Panc1 (cell line): ENCODE measurements at regions not wholly inside any gene's neighbourhood (a gene's known extent, or its start where the extent isn't known, plus 50 kb on each side); places are given as distances from the start of the nearest gene placed in this dataset.

Experiments
- ATAC-seq: fragments of 200-7000 bp; cut with Tn5 transposase; 2 replicates; pipeline ENCODE4 v1.9.1; 2020; ENCODE audit warnings: mild to moderate bottlenecking, moderate library complexity
- BruUV-seq: library from RNA; stranded (reverse); fragments of 400-500 nt; replicated peaks from 2 replicates; lab custom pipeline; 2021; lab: Mats Ljungman, UMichigan
- CTCF ChIA-PET: fragments of 300-600 bp; sonication (Branson Sonifier 250); formaldehyde crosslinking; loops from one replicate; lab custom pipeline; 2022; ENCODE audit warnings: antibody characterized with exemption; lab: Charles Lee
- POLR2A ChIA-PET: fragments of 300-600 bp; sonication (Branson Sonifier 250); formaldehyde crosslinking; loops from one replicate; lab custom pipeline; 2022; ENCODE audit warnings: antibody characterized with exemption; lab: Charles Lee
- DNase-seq: peaks from one replicate; pipeline ENCODE4 v3.0.0-alpha.2; 2010; ENCODE audit warnings: low read depth, low spot score
- H3K27ac ChIP-seq: 2 replicates; pipeline ENCODE4 v1.5.1; 2011; ENCODE audit warnings: mild to moderate bottlenecking, low read length, inconsistent platforms
- H3K27me3 ChIP-seq: fragments of 200-500 bp; sonication (Bioruptor generic); 2 replicates; pipeline ENCODE4 v1.6.0; 2014; ENCODE audit warnings: low read length, inconsistent platforms; ENCODE audit not compliant: control insufficient read depth, insufficient read depth
- H3K36me3 ChIP-seq: fragments of 200-500 bp; sonication (Bioruptor generic); 2 replicates; pipeline ENCODE4 v1.5.1; 2014; ENCODE audit warnings: inconsistent platforms, mild to moderate bottlenecking, low read length, moderate library complexity; ENCODE audit not compliant: control insufficient read depth, insufficient read depth
- H3K4me1 ChIP-seq: 2 replicates; pipeline ENCODE4 v1.5.1; 2011; ENCODE audit warnings: inconsistent platforms, mild to moderate bottlenecking, low read length, moderate library complexity; ENCODE audit not compliant: control insufficient read depth, insufficient read depth
- H3K4me3 ChIP-seq, 2 experiments: 2 replicates each; pipeline ENCODE4 v1.5.1; 2011 to 2012; ENCODE audit warnings: low read depth in 2 of 2, low read length in 2 of 2, mild to moderate bottlenecking in 2 of 2, inconsistent platforms in 1 of 2, moderate library complexity in 1 of 2
- H3K9me3 ChIP-seq: fragments of 200-500 bp; sonication (Bioruptor generic); 2 replicates; pipeline ENCODE4 v1.5.1; 2014; ENCODE audit warnings: low read depth, mild to moderate bottlenecking, inconsistent platforms, low read length, moderate library complexity; ENCODE audit not compliant: control insufficient read depth, insufficient read depth
- CTCF ChIP-seq: fragments of 450-650 bp; IDR thresholded peaks from 2 replicates; pipeline ENCODE4 v1.5.1; 2017; ENCODE audit warnings: mild to moderate bottlenecking
- POLR2AphosphoS5 ChIP-seq: IDR thresholded peaks from 2 replicates; pipeline ENCODE4 v1.6.1; 2012; ENCODE audit warnings: mild to moderate bottlenecking, low read depth, low read length, moderate library complexity
- REST ChIP-seq, 2 experiments: IDR thresholded peaks; 2 replicates each; pipeline ENCODE4 v1.6.1; 2011 to 2012; ENCODE audit warnings: low read depth in 2 of 2, control low read depth in 1 of 2, low read length in 1 of 2, mild to moderate bottlenecking in 1 of 2, moderate library complexity in 1 of 2; ENCODE audit not compliant: insufficient read depth in 1 of 2
- SIN3A ChIP-seq: IDR thresholded peaks from 2 replicates; pipeline ENCODE4 v1.6.1; 2012; ENCODE audit warnings: low read depth, mild to moderate bottlenecking, low read length, moderate library complexity, borderline replicate concordance; ENCODE audit not compliant: insufficient read depth
- TCF7L2 ChIP-seq: IDR thresholded peaks from 2 replicates; pipeline ENCODE4 v1.6.1; 2011; ENCODE audit warnings: mild to moderate bottlenecking, low read depth, low read length, inconsistent platforms
- in situ Hi-C: cut with HindIII; loops from 2 replicates; pipeline ENCODE4 v1.10.0; 2016; ENCODE audit warnings: low sequenced_read_pairs, low pct_unique_long_range_greater_than_20kb
- intact Hi-C: fragments of 100-400 bp; cut with micrococcal nuclease; formaldehyde crosslinking; loops from one replicate; pipeline ENCODE4 v1.10.0; 2022; ENCODE audit not compliant: unreplicated experiment

DNA sequence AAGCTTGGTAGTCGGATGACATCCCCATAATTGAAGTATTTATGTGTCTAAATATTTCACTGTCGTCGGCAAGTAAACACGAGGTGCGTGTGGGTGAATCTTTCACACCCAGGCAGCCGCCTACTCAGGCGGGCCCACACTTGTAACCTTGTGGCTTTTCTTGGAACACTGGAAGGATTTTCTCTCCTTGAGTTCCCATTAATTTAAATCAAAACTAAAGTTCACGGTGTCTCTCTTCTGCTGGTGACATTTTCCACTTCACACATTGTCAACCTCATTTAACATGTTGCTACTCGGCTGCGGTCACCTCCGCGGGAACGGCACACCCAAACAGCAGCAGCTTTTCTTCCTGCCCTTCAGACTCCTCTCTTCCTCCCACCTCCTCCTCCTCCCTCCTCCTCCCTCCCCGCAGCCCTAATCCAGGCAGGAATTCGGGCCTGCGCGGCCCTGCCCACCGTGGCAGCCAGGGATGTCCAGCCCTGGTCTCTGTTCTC, 336.6 kb downstream of the QKI start:
- TF ChIP-seq SIN3A (no peak), CTCF (no peak), TCF7L2 (no peak), REST (IDR thresholded peaks at IDR 0.05; ENCODE audit: insufficient read depth in 1 of 2, low read depth in 2 of 2, low read length in 1 of 2) (no peak), POLR2AphosphoS5 (no peak)
- H3K4me3 ChIP-seq = no peak overlapping the region
- no peaks in the 10 kb centered on the region for H3K27me3 ChIP-seq
- ATAC-seq = no peak
- ChIA-PET CTCF (no interaction called here), POLR2A (no interaction called here)
- no peaks in the 10 kb centered on the region; the same call in 1 of the 2 replicates for H3K4me1 ChIP-seq
- H3K9me3 ChIP-seq = no peaks in the 10 kb centered on the region
- no TSS peak for BruUV-seq
- intact Hi-C loops = no loop called here
- H3K36me3 ChIP-seq = no peaks in the 10 kb centered on the region
- DNase-seq = no peak
- in situ Hi-C loops = no loop called here
- H3K27ac ChIP-seq = no peak overlapping the region

- in situ Hi-C loops (no loop called here), intact Hi-C loops (no loop called here)
- no peaks in the 10 kb centered on the region; the same call in 1 of the 2 replicates for H3K4me1 ChIP-seq
- POLR2A ChIA-PET = no interaction called here
- no TSS peak for BruUV-seq
- H3K36me3 ChIP-seq = no peaks in the 10 kb centered on the region
- CTCF ChIA-PET = no interaction called here
- no peak overlapping the region for H3K4me3 ChIP-seq
- DNase-seq (no peak), ATAC-seq (no peak)
- TF ChIP-seq REST (IDR thresholded peaks at IDR 0.05; ENCODE audit: insufficient read depth in 1 of 2, low read depth in 2 of 2, low read length in 1 of 2) (no peak), SIN3A (no peak), TCF7L2 (no peak), CTCF (no peak), POLR2AphosphoS5 (no peak)
- no peak overlapping the region for H3K27ac ChIP-seq
- H3K27me3 ChIP-seq = no peaks in the 10 kb centered on the region
- no peaks in the 10 kb centered on the region for H3K9me3 ChIP-seq
These were observed 336.0 kb downstream of the QKI start for GRCh38 chr6:163750431-163751031.
